HUES6 (cell line): ENCODE measurements at regions not wholly inside any gene's neighbourhood (a gene's known extent, or its start where the extent isn't known, plus 50 kb on each side); places are given as distances from the start of the nearest gene placed in this dataset.

Experiments
- H3K27ac ChIP-seq: 2 replicates; pipeline ENCODE4 v1.7.0; 2013; ENCODE audit warnings: low read depth, mild to moderate bottlenecking, low read length, inconsistent platforms
- H3K27me3 ChIP-seq: 2 replicates; pipeline ENCODE4 v1.6.1; 2013; ENCODE audit warnings: low read length; ENCODE audit not compliant: control insufficient read depth, insufficient read depth
- H3K36me3 ChIP-seq: 2 replicates; pipeline ENCODE4 v1.6.1; 2013; ENCODE audit warnings: low read length; ENCODE audit not compliant: control insufficient read depth, insufficient read depth
- H3K4me1 ChIP-seq: 2 replicates; pipeline ENCODE4 v1.6.1; 2013; ENCODE audit warnings: low read length; ENCODE audit not compliant: control insufficient read depth, insufficient read depth
- H3K4me3 ChIP-seq: 2 replicates; pipeline ENCODE4 v1.5.1; 2013; ENCODE audit warnings: low read depth, low read length
- H3K9ac ChIP-seq: one replicate; pipeline ENCODE4 v1.6.1; 2013; ENCODE audit warnings: mild to moderate bottlenecking, low read length
- H3K9me3 ChIP-seq: 2 replicates; pipeline ENCODE4 v1.6.1; 2013; ENCODE audit warnings: low read depth, low read length; ENCODE audit not compliant: control insufficient read depth, insufficient read depth

DNA sequence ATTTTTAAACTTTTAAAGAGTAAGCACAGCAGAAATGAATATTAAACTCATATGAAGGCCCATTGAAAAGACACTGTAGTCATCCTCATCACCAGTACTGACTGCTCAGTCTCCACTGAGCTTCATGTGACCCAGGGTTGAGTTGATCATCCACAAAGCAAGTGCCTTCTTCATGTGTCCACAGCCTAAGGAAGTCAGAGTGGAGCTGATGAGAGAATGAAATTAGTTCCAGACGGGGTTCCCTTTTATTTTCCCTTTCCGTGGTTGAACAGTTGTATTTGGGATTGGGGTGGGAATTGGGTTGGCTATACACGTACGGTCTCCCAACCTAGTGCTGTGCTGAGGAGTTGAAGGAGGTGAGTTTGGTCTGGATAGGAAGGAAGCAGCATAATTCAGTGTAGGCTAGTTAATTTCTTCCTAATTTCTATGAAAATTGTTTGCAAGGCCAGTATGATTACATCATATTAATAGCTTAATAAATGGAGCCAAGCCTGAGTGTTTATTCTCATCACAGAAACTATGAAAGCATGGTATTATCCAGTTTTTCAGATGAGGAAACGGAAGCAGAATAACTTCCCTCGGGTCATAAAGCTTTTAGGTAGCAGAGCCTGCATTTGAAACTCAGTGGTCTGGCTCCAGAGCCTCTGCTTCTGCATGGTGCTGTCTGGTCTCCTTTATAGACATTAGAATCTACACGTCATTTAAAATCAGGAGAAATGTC is 103.9 kb upstream of the DMRT1 start:
- Histone ChIP-seq H3K36me3 (peaks cover 57% of the 10 kb centered on the region), H3K9me3 (no peaks in the 10 kb centered on the region), H3K4me1 (no peaks in the 10 kb centered on the region), H3K4me3 (no peak overlapping the region), H3K27ac (no peak overlapping the region), H3K9ac (no peak overlapping the region), H3K27me3 (no peaks in the 10 kb centered on the region)

DNA sequence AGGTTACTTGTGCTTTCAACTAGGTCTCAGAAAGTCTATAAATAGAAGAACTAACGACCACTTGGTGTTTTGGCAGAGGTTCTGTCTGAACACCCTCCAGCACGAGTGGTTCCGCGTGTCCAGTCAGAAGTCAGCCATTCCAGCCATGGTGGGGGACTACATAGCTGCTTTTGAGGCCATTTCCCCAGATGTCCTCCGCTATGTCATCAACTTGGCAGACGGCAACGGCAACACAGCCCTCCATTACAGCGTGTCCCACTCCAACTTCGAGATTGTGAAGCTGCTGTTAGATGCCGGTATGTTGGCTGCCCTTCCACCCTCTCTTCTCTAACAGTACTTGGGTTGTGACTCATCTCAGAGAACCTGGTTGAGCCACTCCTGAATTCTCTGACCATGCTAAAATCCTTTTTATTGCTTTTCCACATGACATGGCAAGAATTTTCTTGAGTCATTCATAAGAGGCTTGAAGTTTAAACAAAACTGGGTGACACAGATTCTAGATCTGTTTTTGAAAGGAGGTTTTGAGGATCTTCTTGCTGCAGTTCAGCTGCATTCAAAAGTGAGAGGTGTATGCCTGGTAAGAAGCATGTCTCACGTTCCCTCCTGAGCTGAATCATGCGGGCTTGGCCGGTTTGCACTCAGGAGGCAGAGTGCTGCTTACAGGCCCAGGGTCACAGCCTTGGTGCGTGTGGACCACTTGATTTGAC is 103.1 kb upstream of the DMRT1 start:
- Histone ChIP-seq H3K9ac (no peak overlapping the region), H3K36me3 (peaks cover 63% of the 10 kb centered on the region), H3K4me3 (no peak overlapping the region), H3K27ac (no peak overlapping the region), H3K9me3 (no peaks in the 10 kb centered on the region), H3K27me3 (no peaks in the 10 kb centered on the region), H3K4me1 (no peaks in the 10 kb centered on the region)

DNA sequence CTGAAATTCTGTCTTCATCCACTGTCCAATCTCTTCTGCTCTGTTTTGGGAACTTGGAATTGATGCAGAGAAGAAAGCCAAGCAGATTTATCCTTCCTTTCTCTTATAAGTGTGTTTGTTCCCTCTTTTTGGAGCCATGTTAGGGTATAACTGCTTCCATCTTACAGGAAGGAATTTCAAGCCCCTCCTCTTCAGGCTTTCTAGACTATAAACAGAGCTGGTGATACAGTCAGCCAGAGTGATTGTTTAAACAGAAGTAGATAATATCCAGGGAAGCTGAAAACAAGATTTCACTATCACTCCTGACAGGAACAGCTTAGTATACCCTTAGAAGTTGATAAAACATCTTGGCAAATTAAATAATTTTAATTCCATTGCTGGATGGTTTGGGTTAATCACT is 102.1 kb upstream of the DMRT1 start:
- no peak overlapping the region for H3K27ac ChIP-seq
- peaks cover 65% of the 10 kb centered on the region for H3K36me3 ChIP-seq
- no peaks in the 10 kb centered on the region for H3K9me3 ChIP-seq
- H3K4me1 ChIP-seq: no peaks in the 10 kb centered on the region
- H3K27me3 ChIP-seq: no peaks in the 10 kb centered on the region
- no peak overlapping the region for H3K4me3 ChIP-seq
- no peak overlapping the region for H3K9ac ChIP-seq

DNA sequence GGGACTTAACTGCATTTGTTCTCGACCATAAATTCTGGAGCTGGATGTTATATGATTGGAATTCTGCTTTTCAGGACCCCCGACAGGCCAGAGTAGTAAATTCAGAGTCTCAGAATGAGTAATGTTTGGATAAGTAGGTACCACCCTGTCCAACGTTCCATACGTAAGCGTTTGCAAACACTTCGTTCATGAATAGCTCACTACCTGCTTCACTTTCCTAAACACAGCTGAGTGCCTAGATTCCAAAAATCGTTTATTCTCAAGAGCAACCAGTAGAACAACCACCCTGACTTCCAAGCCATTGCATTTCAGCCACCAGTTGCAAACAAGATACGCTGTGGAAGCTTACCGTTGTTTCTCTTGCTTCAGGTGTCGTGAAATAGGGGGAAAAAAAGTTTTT is 101.3 kb upstream of the DMRT1 start:
- H3K27me3 ChIP-seq: no peaks in the 10 kb centered on the region
- H3K4me3 ChIP-seq: no peak overlapping the region
- peaks cover 5% of the 10 kb centered on the region; the same call in 1 of the 2 replicates for H3K4me1 ChIP-seq
- no peak overlapping the region for H3K9ac ChIP-seq
- no peak overlapping the region for H3K27ac ChIP-seq
- peaks cover 68% of the 10 kb centered on the region for H3K36me3 ChIP-seq
- H3K9me3 ChIP-seq: no peaks in the 10 kb centered on the region

DNA sequence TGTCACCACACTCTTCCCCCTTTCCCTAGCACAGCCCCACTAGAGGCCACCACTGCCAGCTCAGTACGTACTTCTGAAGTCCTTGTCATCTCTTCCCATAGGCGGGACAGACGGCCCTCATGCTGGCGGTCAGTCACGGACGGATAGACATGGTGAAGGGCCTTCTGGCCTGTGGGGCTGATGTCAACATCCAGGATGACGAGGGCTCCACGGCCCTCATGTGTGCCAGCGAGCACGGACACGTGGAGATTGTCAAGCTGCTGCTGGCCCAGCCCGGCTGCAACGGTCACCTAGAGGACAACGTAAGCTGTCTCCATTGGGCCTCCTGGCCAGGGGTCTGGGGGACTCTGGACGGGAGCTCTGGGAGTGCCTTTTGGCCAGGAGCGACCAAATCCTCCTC is 99.4 kb upstream of the DMRT1 start:
- H3K4me1 ChIP-seq: peaks cover 6% of the 10 kb centered on the region; the same call in 1 of the 2 replicates
- no peak overlapping the region for H3K9ac ChIP-seq
- no peak overlapping the region for H3K4me3 ChIP-seq
- H3K27me3 ChIP-seq: no peaks in the 10 kb centered on the region
- H3K9me3 ChIP-seq: no peaks in the 10 kb centered on the region
- H3K36me3 ChIP-seq: peaks cover 63% of the 10 kb centered on the region
- H3K27ac ChIP-seq: no peak overlapping the region

DNA sequence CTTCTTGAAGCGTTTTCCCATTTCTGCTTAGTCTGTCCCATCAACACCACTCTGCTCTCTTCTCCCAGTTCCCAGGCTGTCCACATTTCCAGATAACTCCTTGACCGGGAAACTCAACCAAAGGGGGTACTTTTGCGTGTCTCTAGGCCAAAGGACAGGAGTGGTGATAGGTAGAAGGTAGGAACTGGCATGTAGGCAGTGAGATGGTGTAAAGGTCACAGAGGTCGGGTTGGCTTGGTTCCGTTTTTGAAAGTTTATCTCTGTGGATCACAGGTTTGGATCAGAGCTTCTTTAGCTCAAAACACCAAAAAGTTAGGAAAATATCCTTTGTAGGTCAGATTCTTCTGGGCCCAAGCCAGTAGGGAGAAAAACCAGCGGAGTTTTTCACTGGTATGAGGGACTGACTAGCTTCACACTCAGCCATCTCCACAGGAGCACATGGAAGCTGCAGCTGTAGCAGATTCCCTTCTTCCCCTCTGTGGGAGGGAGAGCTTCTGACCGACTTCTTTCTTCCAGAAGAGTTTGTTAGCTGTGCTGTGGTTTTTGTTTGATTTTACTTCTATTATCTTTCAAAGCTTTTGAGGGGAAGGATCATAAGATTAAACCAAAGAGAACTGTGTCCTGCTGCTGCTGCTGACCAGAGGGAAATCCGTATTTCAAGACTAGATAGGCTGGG is 98.4 kb upstream of the DMRT1 start:
- H3K9ac ChIP-seq: no peak overlapping the region
- H3K9me3 ChIP-seq: no peaks in the 10 kb centered on the region
- H3K4me1 ChIP-seq: peaks cover 6% of the 10 kb centered on the region; the same call in 1 of the 2 replicates
- H3K27ac ChIP-seq: no peak overlapping the region
- H3K27me3 ChIP-seq: no peaks in the 10 kb centered on the region
- H3K4me3 ChIP-seq: no peak overlapping the region
- H3K36me3 ChIP-seq: peaks cover 60% of the 10 kb centered on the region

DNA sequence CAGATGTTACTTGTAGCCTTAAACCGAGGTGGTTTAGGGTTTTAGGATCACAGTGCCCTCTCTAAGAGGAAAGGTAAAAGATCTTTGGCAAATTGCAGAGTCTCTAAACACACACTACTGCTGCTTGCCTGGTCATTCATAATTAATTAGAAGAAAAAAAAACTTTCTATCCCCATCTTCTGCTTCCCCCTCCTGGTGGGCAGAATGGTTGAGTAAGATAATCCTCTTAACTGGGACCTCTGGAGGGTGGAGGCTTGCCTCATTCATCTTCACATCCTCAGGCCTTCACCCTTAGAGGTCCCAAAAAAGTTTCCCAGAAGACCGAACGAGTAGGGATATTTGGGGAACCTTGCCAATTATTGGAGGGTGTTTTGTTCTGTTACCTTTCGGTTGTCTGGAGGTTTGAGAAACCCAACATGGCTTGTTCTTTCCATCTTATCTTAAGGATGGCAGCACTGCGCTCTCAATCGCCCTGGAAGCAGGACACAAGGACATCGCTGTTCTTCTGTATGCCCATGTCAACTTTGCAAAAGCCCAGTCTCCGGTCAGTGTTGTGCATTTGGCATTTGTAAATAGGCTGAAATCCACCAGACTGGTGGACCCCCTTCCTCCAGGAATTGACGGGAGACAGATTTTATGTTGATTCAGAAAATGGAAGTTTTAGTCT is 97.3 kb upstream of the DMRT1 start:
- Histone ChIP-seq H3K4me1 (peaks cover 6% of the 10 kb centered on the region; the same call in 1 of the 2 replicates), H3K27ac (no peak overlapping the region), H3K36me3 (peaks cover 49% of the 10 kb centered on the region)

DNA sequence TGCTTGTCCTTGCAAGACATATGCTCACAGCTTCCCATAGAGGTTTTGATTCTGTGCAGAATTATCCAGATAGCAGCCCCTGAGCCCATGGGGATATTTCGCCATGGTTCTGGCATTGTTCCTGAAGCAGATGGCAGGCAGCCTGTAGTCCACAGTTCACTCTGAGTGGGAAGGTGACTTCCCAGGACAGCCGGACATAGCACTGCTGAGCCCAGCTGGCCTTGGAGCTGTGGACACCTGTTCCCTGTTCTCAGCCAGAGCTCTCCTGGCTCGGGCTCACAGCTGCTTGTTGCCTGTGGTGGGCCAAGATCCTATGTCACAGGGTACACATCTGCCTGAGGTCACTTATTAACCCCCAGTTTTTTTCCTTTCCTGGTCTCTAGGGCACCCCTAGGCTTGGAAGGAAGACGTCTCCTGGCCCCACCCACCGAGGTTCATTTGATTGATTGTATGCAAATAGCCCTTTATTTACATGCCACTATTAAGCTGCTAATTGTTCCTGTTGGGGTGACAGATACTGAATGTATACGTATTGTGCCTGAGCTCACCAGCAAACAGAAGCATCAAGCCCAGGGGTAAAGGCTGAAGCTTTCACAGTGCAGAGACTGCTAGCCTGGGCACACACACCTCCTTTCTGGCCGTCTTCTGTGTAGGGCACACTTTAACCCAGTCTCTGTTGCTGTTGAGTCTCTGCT is 96.6 kb upstream of the DMRT1 start:
- peaks cover 48% of the 10 kb centered on the region for H3K36me3 ChIP-seq
- H3K9ac ChIP-seq: no peak overlapping the region
- H3K27ac ChIP-seq: no peak overlapping the region
- no peaks in the 10 kb centered on the region for H3K9me3 ChIP-seq
- H3K27me3 ChIP-seq: no peaks in the 10 kb centered on the region
- H3K4me3 ChIP-seq: no peak overlapping the region
- peaks cover 6% of the 10 kb centered on the region; the same call in 1 of the 2 replicates for H3K4me1 ChIP-seq

More for the DNA sequence above, 97.3 kb upstream of the DMRT1 start:
- no peak overlapping the region for H3K4me3 ChIP-seq
- H3K9ac ChIP-seq: no peak overlapping the region
- H3K9me3 ChIP-seq: no peaks in the 10 kb centered on the region
- H3K27me3 ChIP-seq: no peaks in the 10 kb centered on the region

DNA sequence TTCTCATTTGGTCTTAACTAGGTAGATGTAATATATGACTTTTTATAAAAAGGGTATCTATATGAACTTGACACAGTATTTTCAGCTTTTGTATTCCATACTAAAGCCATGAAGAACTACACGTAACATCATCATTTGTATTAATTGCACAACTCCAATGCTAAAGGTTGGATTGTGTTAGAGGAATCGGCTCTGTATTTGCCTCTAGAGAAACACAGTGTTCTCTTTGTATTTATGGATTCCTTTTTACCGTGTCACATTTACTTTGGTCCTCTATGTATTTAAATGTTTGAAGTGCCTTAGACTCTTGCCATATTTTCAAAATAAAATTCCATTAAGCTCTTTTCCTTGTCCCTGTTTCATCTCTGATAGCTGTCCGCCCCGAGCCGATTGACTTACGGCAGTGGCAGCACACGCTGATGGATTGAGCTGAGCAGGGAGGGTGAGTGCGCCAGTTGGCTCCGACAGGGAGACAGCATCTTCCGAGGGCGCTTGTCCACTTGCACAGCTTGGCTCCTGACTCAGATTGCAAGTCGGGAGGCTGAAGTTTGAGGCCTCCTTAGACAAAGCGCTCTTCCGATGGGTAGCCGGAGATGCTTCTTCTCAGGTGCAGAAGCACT is 95.6 kb upstream of the DMRT1 start:
- Histone ChIP-seq H3K4me3 (no peak overlapping the region), H3K36me3 (peaks cover 39% of the 10 kb centered on the region), H3K9ac (no peak overlapping the region), H3K27ac (no peak overlapping the region), H3K4me1 (peaks cover 6% of the 10 kb centered on the region; the same call in 1 of the 2 replicates), H3K27me3 (no peaks in the 10 kb centered on the region), H3K9me3 (no peaks in the 10 kb centered on the region)
